ENCODE measurements at regions not wholly inside any gene's neighbourhood (a gene's known extent, or its start where the extent isn't known, plus 50 kb on each side); places are given as distances from the start of the nearest gene placed in this dataset.

- Histone ChIP-seq H2AK5ac (ENCODE audit: insufficient read length, low read length) (no peak overlapping the region), H3K23me2 (ENCODE audit: insufficient read length, low read depth, low read length, poor library complexity, severe bottlenecking) (no peaks in the 10 kb centered on the region), H3K27ac (ENCODE audit: insufficient read length, low read depth, low read length) (no peak overlapping the region), H4K20me1 (ENCODE audit: control insufficient read depth, insufficient read depth, insufficient read length) (no peaks in the 10 kb centered on the region), H4K91ac (ENCODE audit: insufficient read length, low read depth, low read length) (no peak overlapping the region), H3K9ac (ENCODE audit: extremely low read depth, insufficient read length, low read length) (no peak overlapping the region), H3K4me1 (ENCODE audit: insufficient read depth, low read length) (peaks cover 3% of the 10 kb centered on the region; the same call in 1 of the 2 replicates), H3K27me3 (ENCODE audit: insufficient read depth, low read length) (no peaks in the 10 kb centered on the region), H2BK15ac (ENCODE audit: low read depth, low read length) (no peak overlapping the region), H2BK20ac (ENCODE audit: low read depth, low read length, poor library complexity, severe bottlenecking) (no peak overlapping the region), H3K4ac (ENCODE audit: low read depth, low read length) (no peak overlapping the region), H3K4me2 (ENCODE audit: insufficient read depth, insufficient read length, low read length) (no peak overlapping the region), H2BK120ac (ENCODE audit: low read depth, low read length, poor library complexity, severe bottlenecking) (no peak overlapping the region), H3K23ac (ENCODE audit: insufficient read length, low read depth, low read length) (no peak overlapping the region), H3K79me2 (ENCODE audit: insufficient read depth, low read length) (no peaks in the 10 kb centered on the region), H3K79me1 (ENCODE audit: insufficient read depth, low read depth, low read length, poor library complexity, severe bottlenecking) (no peaks in the 10 kb centered on the region), H2AFZ (ENCODE audit: low read length) (no peak overlapping the region), H3K18ac (ENCODE audit: insufficient read length, low read depth, low read length) (no peak overlapping the region), H4K5ac (ENCODE audit: insufficient read length, low read depth, low read length) (no peak overlapping the region), H2BK5ac (ENCODE audit: insufficient read length, low read length) (no peak overlapping the region), H3T11ph (ENCODE audit: low read length) (no peak overlapping the region), H3K56ac (ENCODE audit: insufficient read length, low read depth, low read length) (no peak overlapping the region), H4K8ac (replicated peaks; ENCODE audit: insufficient read length, low read depth, low read length) (no peak overlapping the region), H2BK12ac (ENCODE audit: insufficient read length, low read depth, low read length) (no peak overlapping the region), H3K9me3 (ENCODE audit: control insufficient read depth, low read depth, low read length) (no peaks in the 10 kb centered on the region), H3K14ac (ENCODE audit: insufficient read depth, low read length) (no peak overlapping the region)
- H3K9me3 Mint-ChIP-seq: peaks cover 9 to 13% of the 10 kb centered on the region in 2 experiments; a peak in 4 of 5 replicates
- H3K27ac Mint-ChIP-seq: no peak overlapping the region
- H3K4me3 Mint-ChIP-seq: no peak overlapping the region
- peaks cover 9 to 21% of the 10 kb centered on the region in 2 experiments for H3K4me1 Mint-ChIP-seq
- TF ChIP-seq, protein P1, sequence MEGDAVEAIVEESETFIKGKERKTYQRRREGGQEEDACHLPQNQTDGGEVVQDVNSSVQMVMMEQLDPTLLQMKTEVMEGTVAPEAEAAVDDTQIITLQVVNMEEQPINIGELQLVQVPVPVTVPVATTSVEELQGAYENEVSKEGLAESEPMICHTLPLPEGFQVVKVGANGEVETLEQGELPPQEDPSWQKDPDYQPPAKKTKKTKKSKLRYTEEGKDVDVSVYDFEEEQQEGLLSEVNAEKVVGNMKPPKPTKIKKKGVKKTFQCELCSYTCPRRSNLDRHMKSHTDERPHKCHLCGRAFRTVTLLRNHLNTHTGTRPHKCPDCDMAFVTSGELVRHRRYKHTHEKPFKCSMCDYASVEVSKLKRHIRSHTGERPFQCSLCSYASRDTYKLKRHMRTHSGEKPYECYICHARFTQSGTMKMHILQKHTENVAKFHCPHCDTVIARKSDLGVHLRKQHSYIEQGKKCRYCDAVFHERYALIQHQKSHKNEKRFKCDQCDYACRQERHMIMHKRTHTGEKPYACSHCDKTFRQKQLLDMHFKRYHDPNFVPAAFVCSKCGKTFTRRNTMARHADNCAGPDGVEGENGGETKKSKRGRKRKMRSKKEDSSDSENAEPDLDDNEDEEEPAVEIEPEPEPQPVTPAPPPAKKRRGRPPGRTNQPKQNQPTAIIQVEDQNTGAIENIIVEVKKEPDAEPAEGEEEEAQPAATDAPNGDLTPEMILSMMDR (conservative IDR thresholded peaks at IDR 0.05): no peak
- no CpG with 5 or more reads among the region's 2 CpGs for WGBS (ENCODE audit: extremely low coverage, insufficient read length, low lambda C conversion rate)
- H3K36me3 Mint-ChIP-seq (ENCODE audit: insufficient read depth in 1 of 3, low read depth in 3 of 3): peaks cover 5 to 11% (median 10%) of the 10 kb centered on the region in 3 experiments; a peak in 5 of 7 replicates
- DNase-seq: no peak
- H3K27me3 Mint-ChIP-seq (ENCODE audit: low read depth): no peaks in the 10 kb centered on the region
These were observed 62.6 kb downstream of the DSEL start for GRCh38 chr18:67453901-67454300.
